ENCODE measurements at regions not wholly inside any gene's neighbourhood (a gene's known extent, or its start where the extent isn't known, plus 50 kb on each side); places are given as distances from the start of the nearest gene placed in this dataset.

GRCh38 chr1:64393790-64394189, 76.1 kb upstream of the CACHD1 start:
- TF ChIP-seq CTCF (IDR thresholded peaks at IDR 0.05) (no peak), EP300 (IDR thresholded peaks at IDR 0.05) (no peak), POLR2AphosphoS5 (IDR thresholded peaks at IDR 0.05) (no peak)

Data from stomach (tissue), 4 donors.